K562 (cell line): ENCODE measurements at regions not wholly inside any gene's neighbourhood (a gene's known extent, or its start where the extent isn't known, plus 50 kb on each side); places are given as distances from the start of the nearest gene placed in this dataset.

Source experiments
- CBX1 ChIP-seq: sonication (generic); IDR thresholded peaks from 2 replicates; pipeline ENCODE4 v1.6.1; 2016; ENCODE audit warnings: antibody characterized with exemption, low read depth, mild to moderate bottlenecking
- ELF1 ChIP-seq: fragments of 200-800 bp; sonication (Bioruptor generic); IDR thresholded peaks from 2 replicates; pipeline ENCODE4 v1.6.1; 2016; ENCODE audit warnings: missing genetic modification characterization, missing compliant biosample characterization
- POLR2AphosphoS2 ChIP-seq: IDR thresholded peaks from 2 replicates; pipeline ENCODE4 v1.6.1; 2012; ENCODE audit warnings: low read length, improper control_type of control experiment
- SIN3A ChIP-seq, 2 experiments: fragments of 150-350 bp in 1 of 2; IDR thresholded peaks; 2 replicates each; pipeline ENCODE4 v1.6.1; 2011 to 2016; ENCODE audit warnings: borderline replicate concordance in 2 of 2, low read depth in 2 of 2, low read length in 2 of 2, mild to moderate bottlenecking in 2 of 2, moderate library complexity in 2 of 2; ENCODE audit not compliant: control insufficient read depth in 1 of 2
- SIN3B ChIP-seq: fragments of 450-650 bp; IDR thresholded peaks from 2 replicates; pipeline ENCODE4 v1.6.1; 2017; ENCODE audit warnings: low read depth, mild to moderate bottlenecking, moderate library complexity
- TRIM24 ChIP-seq, 2 experiments: fragments of 450-650 bp; IDR thresholded peaks; 2 replicates each; pipeline ENCODE4 v1.6.1; 2016
- ZNF316 ChIP-seq: fragments of 450-650 bp; IDR thresholded peaks from 2 replicates; pipeline ENCODE4 v1.6.1; 2016
- TF ChIP-seq, protein P1 (sequence below): fragments of 450-650 bp; IDR thresholded peaks from 2 replicates; pipeline ENCODE4 v1.6.1; 2016; ENCODE audit warnings: low read depth
- TF ChIP-seq, protein P2 (sequence below): conservative IDR thresholded peaks from 2 replicates; pipeline ENCODE4 v1.6.1; 2011; ENCODE audit warnings: low read depth, mild to moderate bottlenecking, low read length; ENCODE audit not compliant: control insufficient read depth
- TF ChIP-seq, protein P3 (sequence below): fragments of 450-650 bp; IDR thresholded peaks from 2 replicates; pipeline ENCODE4 v1.6.1; 2016

DNA sequence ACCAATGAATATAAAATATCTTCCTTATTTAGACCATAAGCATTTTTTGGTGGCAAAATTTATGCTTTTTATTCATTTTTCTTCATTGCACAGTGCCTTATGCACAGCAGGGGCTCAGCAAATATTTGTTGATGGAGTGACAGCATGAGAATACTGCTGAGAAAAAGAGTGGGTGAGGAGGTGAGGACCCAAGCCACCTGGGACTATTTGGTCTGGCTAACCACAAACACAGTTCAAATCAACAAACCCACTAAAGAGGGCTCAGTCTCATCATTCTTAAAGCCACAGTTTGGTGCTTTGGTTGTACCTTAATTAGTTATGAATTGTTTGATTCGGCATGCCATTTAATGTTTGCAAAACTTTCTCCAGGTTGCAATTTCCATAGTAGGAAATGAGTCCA is 183.5 kb upstream of the ZNF521 start (continued):
- TF ChIP-seq, protein P1, sequence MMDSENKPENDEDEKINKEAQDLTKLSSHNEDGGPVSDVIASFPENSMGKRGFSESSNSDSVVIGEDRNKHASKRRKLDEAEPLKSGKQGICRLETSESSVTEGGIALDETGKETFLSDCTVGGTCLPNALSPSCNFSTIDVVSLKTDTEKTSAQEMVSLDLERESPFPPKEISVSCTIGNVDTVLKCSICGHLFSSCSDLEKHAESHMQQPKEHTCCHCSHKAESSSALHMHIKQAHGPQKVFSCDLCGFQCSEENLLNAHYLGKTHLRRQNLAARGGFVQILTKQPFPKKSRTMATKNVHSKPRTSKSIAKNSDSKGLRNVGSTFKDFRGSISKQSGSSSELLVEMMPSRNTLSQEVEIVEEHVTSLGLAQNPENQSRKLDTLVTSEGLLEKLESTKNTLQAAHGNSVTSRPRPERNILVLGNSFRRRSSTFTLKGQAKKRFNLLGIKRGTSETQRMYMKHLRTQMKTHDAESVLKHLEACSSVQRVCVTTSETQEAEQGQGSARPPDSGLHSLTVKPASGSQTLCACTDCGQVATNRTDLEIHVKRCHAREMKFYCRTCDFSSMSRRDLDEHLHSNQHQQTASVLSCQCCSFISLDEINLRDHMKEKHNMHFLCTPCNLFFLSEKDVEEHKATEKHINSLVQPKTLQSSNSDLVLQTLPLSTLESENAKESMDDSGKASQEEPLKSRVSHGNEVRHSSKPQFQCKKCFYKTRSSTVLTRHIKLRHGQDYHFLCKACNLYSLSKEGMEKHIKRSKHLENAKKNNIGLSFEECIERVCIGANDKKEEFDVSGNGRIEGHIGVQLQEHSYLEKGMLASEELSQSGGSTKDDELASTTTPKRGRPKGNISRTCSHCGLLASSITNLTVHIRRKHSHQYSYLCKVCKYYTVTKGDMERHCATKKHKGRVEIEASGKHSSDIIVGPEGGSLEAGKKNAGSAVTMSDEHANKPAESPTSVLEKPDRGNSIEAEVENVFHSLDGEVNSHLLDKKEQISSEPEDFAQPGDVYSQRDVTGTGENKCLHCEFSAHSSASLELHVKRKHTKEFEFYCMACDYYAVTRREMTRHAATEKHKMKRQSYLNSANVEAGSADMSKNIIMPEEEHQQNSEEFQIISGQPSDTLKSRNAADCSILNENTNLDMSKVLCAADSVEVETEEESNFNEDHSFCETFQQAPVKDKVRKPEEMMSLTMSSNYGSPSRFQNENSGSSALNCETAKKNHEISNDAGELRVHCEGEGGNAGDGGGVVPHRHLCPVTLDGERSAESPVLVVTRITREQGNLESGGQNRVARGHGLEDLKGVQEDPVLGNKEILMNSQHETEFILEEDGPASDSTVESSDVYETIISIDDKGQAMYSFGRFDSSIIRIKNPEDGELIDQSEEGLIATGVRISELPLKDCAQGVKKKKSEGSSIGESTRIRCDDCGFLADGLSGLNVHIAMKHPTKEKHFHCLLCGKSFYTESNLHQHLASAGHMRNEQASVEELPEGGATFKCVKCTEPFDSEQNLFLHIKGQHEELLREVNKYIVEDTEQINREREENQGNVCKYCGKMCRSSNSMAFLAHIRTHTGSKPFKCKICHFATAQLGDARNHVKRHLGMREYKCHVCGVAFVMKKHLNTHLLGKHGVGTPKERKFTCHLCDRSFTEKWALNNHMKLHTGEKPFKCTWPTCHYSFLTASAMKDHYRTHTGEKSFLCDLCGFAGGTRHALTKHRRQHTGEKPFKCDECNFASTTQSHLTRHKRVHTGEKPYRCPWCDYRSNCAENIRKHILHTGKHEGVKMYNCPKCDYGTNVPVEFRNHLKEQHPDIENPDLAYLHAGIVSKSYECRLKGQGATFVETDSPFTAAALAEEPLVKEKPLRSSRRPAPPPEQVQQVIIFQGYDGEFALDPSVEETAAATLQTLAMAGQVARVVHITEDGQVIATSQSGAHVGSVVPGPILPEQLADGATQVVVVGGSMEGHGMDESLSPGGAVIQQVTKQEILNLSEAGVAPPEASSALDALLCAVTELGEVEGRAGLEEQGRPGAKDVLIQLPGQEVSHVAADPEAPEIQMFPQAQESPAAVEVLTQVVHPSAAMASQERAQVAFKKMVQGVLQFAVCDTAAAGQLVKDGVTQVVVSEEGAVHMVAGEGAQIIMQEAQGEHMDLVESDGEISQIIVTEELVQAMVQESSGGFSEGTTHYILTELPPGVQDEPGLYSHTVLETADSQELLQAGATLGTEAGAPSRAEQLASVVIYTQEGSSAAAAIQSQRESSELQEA, result no peak
- TF ChIP-seq SIN3B (no peak), POLR2AphosphoS2 (no peak), ZNF316 (no peak), TRIM24 (IDR thresholded peaks at IDR 0.05) (no peak), ELF1 (tag) (no peak), SIN3A (IDR thresholded peaks at IDR 0.05; ENCODE audit: borderline replicate concordance in 2 of 2, control insufficient read depth in 1 of 2, low read depth in 2 of 2, low read length in 2 of 2) (no peak), CBX1 (no peak)
- TF ChIP-seq, protein P2, sequence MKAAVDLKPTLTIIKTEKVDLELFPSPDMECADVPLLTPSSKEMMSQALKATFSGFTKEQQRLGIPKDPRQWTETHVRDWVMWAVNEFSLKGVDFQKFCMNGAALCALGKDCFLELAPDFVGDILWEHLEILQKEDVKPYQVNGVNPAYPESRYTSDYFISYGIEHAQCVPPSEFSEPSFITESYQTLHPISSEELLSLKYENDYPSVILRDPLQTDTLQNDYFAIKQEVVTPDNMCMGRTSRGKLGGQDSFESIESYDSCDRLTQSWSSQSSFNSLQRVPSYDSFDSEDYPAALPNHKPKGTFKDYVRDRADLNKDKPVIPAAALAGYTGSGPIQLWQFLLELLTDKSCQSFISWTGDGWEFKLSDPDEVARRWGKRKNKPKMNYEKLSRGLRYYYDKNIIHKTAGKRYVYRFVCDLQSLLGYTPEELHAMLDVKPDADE, result no peak
- TF ChIP-seq, protein P3, sequence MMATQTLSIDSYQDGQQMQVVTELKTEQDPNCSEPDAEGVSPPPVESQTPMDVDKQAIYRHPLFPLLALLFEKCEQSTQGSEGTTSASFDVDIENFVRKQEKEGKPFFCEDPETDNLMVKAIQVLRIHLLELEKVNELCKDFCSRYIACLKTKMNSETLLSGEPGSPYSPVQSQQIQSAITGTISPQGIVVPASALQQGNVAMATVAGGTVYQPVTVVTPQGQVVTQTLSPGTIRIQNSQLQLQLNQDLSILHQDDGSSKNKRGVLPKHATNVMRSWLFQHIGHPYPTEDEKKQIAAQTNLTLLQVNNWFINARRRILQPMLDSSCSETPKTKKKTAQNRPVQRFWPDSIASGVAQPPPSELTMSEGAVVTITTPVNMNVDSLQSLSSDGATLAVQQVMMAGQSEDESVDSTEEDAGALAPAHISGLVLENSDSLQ, result no peak
- TF ChIP-seq, all 486 proteins: peak for 0
